Common myeloid progenitor, CD34-positive (primary cell): ENCODE measurements at regions not wholly inside any gene's neighbourhood (a gene's known extent, or its start where the extent isn't known, plus 50 kb on each side); places are given as distances from the start of the nearest gene placed in this dataset.

Experiments used
- CTCF ChIA-PET: fragments of 350-600 bp; sonication (Branson Sonifier 250); formaldehyde crosslinking; loops from one replicate; lab custom pipeline; 2021; ENCODE audit warnings: antibody characterized with exemption; lab: Charles Lee
- POLR2A ChIA-PET: fragments of 350-600 bp; sonication (Branson Sonifier 250); formaldehyde crosslinking; loops from one replicate; lab custom pipeline; 2021; ENCODE audit warnings: antibody characterized with exemption; lab: Charles Lee
- DNase-seq, 3 donors: peaks; one replicate each; pipeline versions ENCODE4 v3.0.0 to v3.0.0-alpha.2; 2013
- H3K27ac ChIP-seq, 2 experiments: 1 replicate in 1 of 2; 2 replicates in 1 of 2; pipeline ENCODE4 v1.7.0; 2013; ENCODE audit warnings: inconsistent platforms in 2 of 2, low read length in 2 of 2, mild to moderate bottlenecking in 2 of 2, low read depth in 1 of 2, moderate library complexity in 1 of 2; ENCODE audit not compliant: severe bottlenecking in 2 of 2, insufficient read depth in 1 of 2, poor library complexity in 1 of 2
- H3K27me3 ChIP-seq, 5 experiments: replicated peaks in 2 of 5; 1 replicate in 3 of 5; 2 replicates in 2 of 5; pipeline versions ENCODE4 v1.6.1 to v1.7.0; 2013; ENCODE audit warnings: low read length in 4 of 5, mild to moderate bottlenecking in 2 of 5, moderate library complexity in 2 of 5, inconsistent platforms in 1 of 5; ENCODE audit not compliant: insufficient read depth in 5 of 5, control insufficient read depth in 4 of 5
- H3K36me3 ChIP-seq, 4 experiments: 1 replicate in 2 of 4; 2 replicates in 2 of 4; pipeline versions ENCODE4 v1.6.1 to v1.7.0; 2013; ENCODE audit warnings: low read length in 3 of 4, control low read depth in 1 of 4, mild to moderate bottlenecking in 1 of 4; ENCODE audit not compliant: control insufficient read depth in 4 of 4, insufficient read depth in 4 of 4
- H3K4me1 ChIP-seq, 4 experiments: 1 replicate in 3 of 4; 2 replicates in 1 of 4; pipeline versions ENCODE4 v1.6.1 to v1.7.1; 2013; ENCODE audit warnings: low read length in 3 of 4, mild to moderate bottlenecking in 3 of 4, control low read depth in 1 of 4, inconsistent platforms in 1 of 4, moderate library complexity in 1 of 4; ENCODE audit not compliant: control insufficient read depth in 4 of 4, insufficient read depth in 4 of 4; ENCODE audit errors: control extremely low read depth in 1 of 4
- H3K4me3 ChIP-seq, 7 experiments: 1 replicate in 4 of 7; 2 replicates in 3 of 7; pipeline versions ENCODE4 v1.5.1 to v1.7.0; 2013; ENCODE audit warnings: mild to moderate bottlenecking in 7 of 7, low read length in 6 of 7, moderate library complexity in 6 of 7, inconsistent platforms in 2 of 7, low read depth in 2 of 7, control low read depth in 1 of 7; ENCODE audit not compliant: insufficient read depth in 4 of 7, control insufficient read depth in 1 of 7; ENCODE audit errors: extremely low read depth in 1 of 7
- H3K9me3 ChIP-seq, 5 experiments: 1 replicate in 4 of 5; 2 replicates in 1 of 5; pipeline versions ENCODE4 v1.6.1 to v1.7.1; 2013; ENCODE audit warnings: low read length in 4 of 5, mild to moderate bottlenecking in 2 of 5, inconsistent platforms in 1 of 5, low read depth in 1 of 5, moderate library complexity in 1 of 5; ENCODE audit not compliant: control insufficient read depth in 4 of 5, insufficient read depth in 2 of 5; ENCODE audit errors: control extremely low read depth in 1 of 5
- WGBS: methylation state at CpG from one replicate; pipeline ENCODE4 v1.1.5; 2013; ENCODE audit not compliant: insufficient coverage; 5-methylcytosine and 5-hydroxymethylcytosine counted together

- no CpG with 5 or more reads among the region's 2 CpGs for whole genome bisulfite sequencing
- Histone ChIP-seq H3K4me1 (no peaks in the 10 kb centered on the region), H3K4me3 (no peak overlapping the region), H3K9me3 (peaks cover 0 to 4% (median 0%) of the 10 kb centered on the region in 5 experiments), H3K27ac (no peak overlapping the region), H3K27me3 (no peaks in the 10 kb centered on the region), H3K36me3 (no peaks in the 10 kb centered on the region)
- ChIA-PET POLR2A (no interaction called here), CTCF (interaction anchor here (0.6 to 2.4 kb wide), 7 partner anchors 10 to 1036 kb away, joined by 3 to 8 read pairs (median 4); no protein-coding TSS in a partner anchor)
- no peak for DNase-seq
These were observed 392.8 kb upstream of the RORA start for GRCh38 chr15:61621865-61622264.

GRCh38 chr15:61621146-61621545 is 392.0 kb upstream of the RORA start:
- Histone ChIP-seq H3K9me3 (peaks cover 0 to 4% (median 0%) of the 10 kb centered on the region in 5 experiments), H3K36me3 (no peaks in the 10 kb centered on the region), H3K27ac (no peak overlapping the region), H3K4me1 (no peaks in the 10 kb centered on the region), H3K27me3 (no peaks in the 10 kb centered on the region), H3K4me3 (no peak overlapping the region)
- 8% methylated on average over 2 of the region's 2 CpGs for WGBS
- POLR2A ChIA-PET: no interaction called here
- CTCF ChIA-PET: interaction anchor here (0.6 to 2.4 kb wide), 9 partner anchors 9 to 1035 kb away, joined by 3 to 8 read pairs (median 4); no protein-coding TSS in a partner anchor
- peak; percentile 38 to 64 (median 48) for DNase-seq

GRCh38 chr15:61620151-61620550 is 391.0 kb upstream of the RORA start:
- Histone ChIP-seq H3K27ac (no peak overlapping the region), H3K9me3 (peaks cover 0 to 4% (median 0%) of the 10 kb centered on the region in 5 experiments), H3K27me3 (no peaks in the 10 kb centered on the region), H3K4me1 (no peaks in the 10 kb centered on the region), H3K36me3 (no peaks in the 10 kb centered on the region), H3K4me3 (no peak overlapping the region)
- DNase-seq: no peak
- 92% methylated on average over 2 of the region's 2 CpGs for WGBS
- CTCF ChIA-PET: interaction anchor here (0.7 to 2.2 kb wide), 6 partner anchors 15 to 454 kb away, joined by 3 to 8 read pairs (median 4); no protein-coding TSS in a partner anchor
- POLR2A ChIA-PET: no interaction called here

GRCh38 chr15:61613729-61614128 is 384.6 kb upstream of the RORA start:
- Histone ChIP-seq H3K4me1 (no peaks in the 10 kb centered on the region), H3K27ac (no peak overlapping the region), H3K9me3 (peaks cover 0 to 8% (median 0%) of the 10 kb centered on the region in 5 experiments), H3K4me3 (no peak overlapping the region), H3K36me3 (no peaks in the 10 kb centered on the region), H3K27me3 (no peaks in the 10 kb centered on the region)
- no peak for DNase-seq
- ChIA-PET POLR2A (no interaction called here), CTCF (no interaction called here)

GRCh38 chr15:61613138-61613537 is 384.0 kb upstream of the RORA start:
- H3K9me3 ChIP-seq: peaks cover 0 to 8% (median 0%) of the 10 kb centered on the region in 5 experiments
- ChIA-PET CTCF (no interaction called here), POLR2A (no interaction called here)
- no peak overlapping the region for H3K4me3 ChIP-seq
- H3K4me1 ChIP-seq: no peaks in the 10 kb centered on the region
- H3K27me3 ChIP-seq: no peaks in the 10 kb centered on the region
- H3K27ac ChIP-seq: no peak overlapping the region
- no peaks in the 10 kb centered on the region for H3K36me3 ChIP-seq
- DNase-seq: no peak

GRCh38 chr15:61612111-61612510 is 383.0 kb upstream of the RORA start:
- POLR2A ChIA-PET: no interaction called here
- H3K27me3 ChIP-seq: no peaks in the 10 kb centered on the region
- no peak overlapping the region for H3K27ac ChIP-seq
- CTCF ChIA-PET: interaction anchor here (1.0 kb wide), 1 partner anchor 9 kb away, joined by 4 read pairs; no protein-coding TSS in a partner anchor
- no peak overlapping the region for H3K4me3 ChIP-seq
- H3K9me3 ChIP-seq: peaks cover 0 to 4% (median 0%) of the 10 kb centered on the region in 5 experiments
- DNase-seq: no peak
- no peaks in the 10 kb centered on the region for H3K36me3 ChIP-seq
- H3K4me1 ChIP-seq: no peaks in the 10 kb centered on the region

GRCh38 chr15:61605343-61605742 is 376.2 kb upstream of the RORA start:
- CTCF ChIA-PET: no interaction called here
- no peak overlapping the region for H3K27ac ChIP-seq

More at GRCh38 chr15:61605343-61605742, 376.2 kb upstream of the RORA start:
- H3K36me3 ChIP-seq: no peaks in the 10 kb centered on the region
- H3K27me3 ChIP-seq: peaks cover 0 to 2% (median 0%) of the 10 kb centered on the region in 5 experiments
- 98% methylated on average over 5 of the region's 6 CpGs for WGBS
- DNase-seq: no peak
- POLR2A ChIA-PET: no interaction called here
- H3K4me1 ChIP-seq: no peaks in the 10 kb centered on the region
- no peak overlapping the region for H3K4me3 ChIP-seq
- no peaks in the 10 kb centered on the region for H3K9me3 ChIP-seq
